Fibroblast of skin of back (primary cell): ENCODE measurements at regions not wholly inside any gene's neighbourhood (a gene's known extent, or its start where the extent isn't known, plus 50 kb on each side); places are given as distances from the start of the nearest gene placed in this dataset.
"Not testable (repeated sequence)": the region's sequence is repeated elsewhere in the genome, so short reads cannot be mapped to it uniquely, and the experiment has no call there.

Experiments
- DNase-seq: peaks from one replicate; pipeline ENCODE4 v3.0.0-alpha.2; 2013

DNA sequence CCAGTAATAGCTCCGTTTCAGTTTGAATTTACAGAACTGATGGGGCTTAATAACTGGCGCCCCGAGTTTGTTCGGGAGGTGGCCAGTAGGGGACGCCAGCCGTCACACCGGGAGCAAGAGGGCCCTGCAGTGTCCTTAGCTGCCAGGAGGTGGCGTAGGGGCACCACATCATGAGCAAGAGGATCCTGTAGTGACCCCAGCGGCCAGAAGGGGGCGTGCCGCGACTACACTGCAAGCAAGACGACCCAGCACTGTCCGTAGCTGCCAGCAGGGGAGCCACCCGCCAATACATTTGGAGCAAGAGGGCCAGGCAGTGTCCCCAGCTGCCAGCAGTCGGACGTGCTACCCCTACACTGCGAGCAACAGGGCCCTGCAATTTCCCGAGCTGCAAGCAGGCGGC, 663.7 kb upstream of the B3GAT1 start:
- peak; percentile 43 for DNase-seq

DNA sequence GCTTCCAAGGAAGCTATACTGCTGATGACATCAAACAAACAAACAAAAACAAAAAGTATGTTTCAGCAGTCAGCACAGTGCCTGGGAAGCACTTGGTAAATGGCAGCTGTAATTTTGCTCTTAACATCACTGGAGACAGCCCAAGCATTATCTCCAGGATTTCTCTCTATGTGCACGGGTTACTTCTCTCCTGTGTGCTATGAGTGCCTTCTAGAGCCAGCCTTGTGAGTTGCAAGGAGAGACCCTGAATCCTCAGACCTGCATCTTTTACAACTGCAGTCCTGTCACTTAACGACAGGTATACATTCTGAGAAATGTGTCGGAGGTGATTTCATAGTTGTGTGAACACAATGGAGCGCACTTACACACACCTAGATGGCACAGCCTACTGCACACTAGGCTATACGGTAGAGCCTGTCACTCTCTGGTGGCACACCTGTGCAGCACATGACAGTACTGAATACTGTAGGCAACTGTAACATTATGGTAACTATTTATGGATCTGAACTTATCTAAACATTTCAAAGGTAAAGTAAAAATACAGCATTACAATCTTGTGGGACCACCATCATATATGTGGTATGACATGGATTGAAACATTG, 662.5 kb upstream of the B3GAT1 start:
- DNase-seq, result peak; percentile 3

DNA sequence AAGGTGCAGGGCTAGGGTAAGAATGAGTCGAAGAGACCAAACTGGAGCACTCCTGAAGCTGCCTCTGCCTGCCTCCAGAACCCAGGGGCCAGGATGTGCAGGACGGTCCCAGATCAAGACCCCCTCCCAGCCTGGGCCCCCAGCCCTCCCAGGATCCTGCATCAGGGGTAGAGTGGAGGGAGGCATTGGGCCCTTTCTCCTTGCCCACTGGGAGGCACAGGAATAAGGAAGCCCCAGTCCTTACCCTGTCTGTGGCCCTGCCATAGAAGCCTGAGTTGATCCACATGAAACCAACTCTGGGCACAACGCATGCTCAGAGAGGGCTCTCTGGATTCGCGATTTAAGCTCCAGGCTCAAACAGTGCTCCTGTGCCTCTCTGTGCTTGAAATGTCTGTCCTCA, 661.8 kb upstream of the B3GAT1 start:
- DNase-seq, result no peak

DNA sequence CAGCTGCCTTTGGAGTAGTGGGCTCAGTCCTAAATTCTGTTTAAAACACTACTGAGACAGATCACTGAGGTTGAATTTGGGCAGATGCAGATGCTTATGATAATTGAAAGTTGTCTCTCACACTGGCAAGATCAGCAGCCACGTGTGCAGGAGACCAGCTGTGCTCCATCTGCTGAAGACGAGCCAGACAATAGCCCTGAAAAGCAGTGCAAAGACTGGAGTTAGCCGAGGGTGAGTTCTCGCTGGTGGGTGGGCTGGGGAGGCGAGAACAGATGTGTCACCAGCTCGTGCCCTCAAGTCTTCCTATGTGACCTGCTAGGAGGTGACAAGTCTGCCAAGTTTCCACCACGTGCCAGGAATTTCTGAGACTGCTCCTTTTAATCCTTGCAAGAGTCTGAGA, 661.3 kb upstream of the B3GAT1 start:
- no peak for DNase-seq

DNA sequence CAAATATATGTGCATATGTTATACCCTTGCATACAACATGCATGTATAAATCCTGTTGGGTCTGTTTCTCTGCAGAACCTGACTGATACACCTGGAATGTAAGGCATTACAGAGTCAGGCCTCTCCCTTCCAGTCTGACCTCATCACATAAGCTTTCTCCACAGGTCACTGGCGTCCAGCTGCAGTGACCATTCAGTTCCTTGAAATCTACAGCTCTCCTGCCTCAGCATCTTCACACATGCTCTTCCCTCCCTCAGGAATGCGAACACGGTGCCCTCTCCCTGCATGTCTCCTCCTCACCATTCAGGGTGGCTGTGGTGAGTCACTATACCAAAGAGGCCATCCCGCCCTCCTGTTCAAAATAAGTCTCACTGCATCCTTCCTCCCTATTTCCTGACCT, 657.8 kb upstream of the B3GAT1 start:
- peak; percentile 11 for DNase-seq

DNA sequence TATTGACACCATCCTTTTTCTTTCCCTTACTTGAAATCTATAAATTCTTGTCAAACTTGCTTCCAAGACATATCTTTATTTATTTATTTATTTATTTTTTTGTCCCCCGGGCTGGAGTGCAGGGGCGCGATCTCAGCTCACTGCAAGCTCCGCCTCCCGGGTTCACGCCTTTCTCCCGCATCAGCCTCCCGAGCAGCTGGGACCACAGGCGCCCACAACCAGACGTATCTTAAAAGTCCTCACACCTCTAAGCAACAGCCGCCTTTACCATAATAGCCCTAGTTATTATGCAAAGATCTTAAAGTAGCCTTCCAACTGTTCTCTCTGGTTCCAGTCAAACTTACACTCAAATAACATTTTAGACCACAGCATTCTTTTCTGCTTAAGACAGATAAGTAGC, 657.0 kb upstream of the B3GAT1 start:
- DNase-seq, result no peak

DNA sequence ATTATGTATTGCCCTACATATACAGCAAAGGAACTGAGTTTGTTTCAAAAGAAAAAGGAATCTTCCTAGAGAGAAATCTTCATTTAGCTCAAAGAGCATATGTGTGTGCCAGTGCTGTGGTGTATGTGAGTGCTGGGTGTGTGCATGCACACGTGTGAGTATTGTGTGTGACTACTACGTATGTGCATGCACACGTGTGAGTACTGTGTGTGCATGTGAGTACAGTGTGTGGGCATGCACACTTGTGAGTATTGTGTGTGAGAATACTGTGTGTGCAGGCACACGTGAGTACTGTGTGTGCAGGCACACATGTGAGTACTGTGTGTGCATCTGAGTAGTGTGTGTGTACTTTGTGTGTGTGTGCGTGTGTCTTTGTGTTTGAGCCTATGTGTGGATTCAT, 651.0 kb upstream of the B3GAT1 start:
- DNase-seq, result no peak

DNA sequence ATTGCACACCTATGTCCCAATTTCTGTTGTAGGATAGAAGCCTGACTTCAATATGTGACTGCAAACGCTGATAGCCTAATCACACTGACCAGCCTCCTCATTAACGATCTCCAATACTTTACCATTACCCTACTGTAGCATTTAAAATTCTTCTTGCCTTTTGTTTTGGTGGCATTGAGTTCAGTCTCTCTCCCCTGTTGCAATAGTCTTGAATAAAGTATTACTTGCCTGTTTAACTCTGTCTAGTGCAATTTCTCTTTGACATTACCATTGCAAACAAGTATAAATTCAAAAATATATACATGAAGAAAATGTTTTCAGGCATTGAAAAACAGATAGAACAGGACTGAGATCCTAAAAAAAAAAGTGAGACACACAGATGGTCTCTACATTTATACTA, 649.1 kb upstream of the B3GAT1 start:
- no peak for DNase-seq

DNA sequence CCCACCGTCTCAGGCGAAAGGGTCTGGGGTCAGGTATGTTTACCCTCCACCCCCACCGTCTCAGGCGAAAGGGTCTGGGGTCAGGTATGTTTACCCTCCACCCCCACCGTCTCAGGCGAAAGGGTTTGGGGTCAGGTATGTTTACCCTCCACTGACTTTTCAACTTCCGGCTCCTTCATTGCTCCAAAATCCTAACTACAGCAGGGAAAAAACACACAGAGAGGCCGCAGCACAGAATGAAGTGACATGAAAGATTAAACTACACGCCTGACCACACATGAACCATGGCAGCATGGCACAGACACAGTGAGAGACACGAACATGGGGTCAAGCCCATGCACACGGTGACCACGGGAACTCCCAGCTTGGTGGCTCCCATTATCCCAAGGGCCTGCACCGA, 634.9 kb upstream of the B3GAT1 start:
- DNase-seq, result no peak

DNA sequence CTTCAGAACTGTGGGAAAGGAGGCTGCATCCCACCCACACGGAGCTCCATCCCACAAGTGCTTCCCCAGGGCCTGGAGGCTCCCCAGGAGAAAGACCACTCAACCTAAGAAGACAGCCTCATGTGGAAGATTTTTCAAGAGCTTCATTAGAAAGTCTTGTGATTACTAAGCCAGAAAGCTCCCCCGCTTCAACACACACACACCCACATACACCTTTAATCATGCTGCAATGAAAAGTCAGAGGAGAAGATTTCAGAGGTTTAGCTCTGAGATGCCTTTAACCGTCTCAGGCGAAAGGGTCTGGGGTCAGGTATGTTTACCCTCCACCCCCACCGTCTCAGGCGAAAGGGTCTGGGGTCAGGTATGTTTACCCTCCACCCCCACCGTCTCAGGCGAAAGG, 634.5 kb upstream of the B3GAT1 start:
- no peak for DNase-seq

DNA sequence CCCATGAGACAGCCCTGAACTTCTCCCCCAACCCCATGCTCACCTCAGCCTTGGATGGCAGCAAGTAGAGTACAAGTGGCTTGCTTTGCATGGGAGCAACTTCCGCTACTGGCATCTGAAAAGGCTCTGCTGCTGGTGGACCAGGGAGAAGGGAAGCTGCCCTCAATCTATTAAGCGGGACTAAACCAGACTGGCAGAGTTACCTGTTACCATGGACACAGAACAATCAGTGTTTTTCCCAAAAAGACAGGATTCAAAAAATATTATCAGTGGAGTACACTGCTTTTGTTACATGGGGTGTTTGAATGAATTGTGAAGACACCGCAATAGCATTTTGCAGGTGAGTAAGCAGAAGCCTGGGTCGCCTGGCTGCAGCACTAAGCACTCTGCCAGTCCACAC, 631.4 kb upstream of the B3GAT1 start:
- no peak for DNase-seq

DNA sequence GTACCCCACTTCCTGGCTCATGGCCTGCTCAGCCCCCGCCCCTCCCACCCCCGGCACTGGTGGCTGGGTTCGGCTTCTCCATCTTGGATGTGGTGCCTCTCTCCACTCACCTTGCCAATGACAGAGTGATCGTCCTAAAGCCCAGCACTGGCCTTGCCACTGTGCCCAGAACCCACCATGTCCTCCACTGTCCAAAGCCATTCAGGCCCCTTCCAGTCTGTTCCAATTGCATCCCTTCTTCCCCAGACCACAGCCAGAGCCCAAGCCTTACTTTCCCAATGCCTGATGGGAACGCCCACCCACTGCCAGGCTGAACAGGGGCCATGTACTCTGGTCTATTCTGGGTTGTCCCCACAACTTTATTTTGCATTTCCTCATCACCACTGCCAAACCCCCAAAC, 625.8 kb upstream of the B3GAT1 start:
- DNase-seq, result no peak

DNA sequence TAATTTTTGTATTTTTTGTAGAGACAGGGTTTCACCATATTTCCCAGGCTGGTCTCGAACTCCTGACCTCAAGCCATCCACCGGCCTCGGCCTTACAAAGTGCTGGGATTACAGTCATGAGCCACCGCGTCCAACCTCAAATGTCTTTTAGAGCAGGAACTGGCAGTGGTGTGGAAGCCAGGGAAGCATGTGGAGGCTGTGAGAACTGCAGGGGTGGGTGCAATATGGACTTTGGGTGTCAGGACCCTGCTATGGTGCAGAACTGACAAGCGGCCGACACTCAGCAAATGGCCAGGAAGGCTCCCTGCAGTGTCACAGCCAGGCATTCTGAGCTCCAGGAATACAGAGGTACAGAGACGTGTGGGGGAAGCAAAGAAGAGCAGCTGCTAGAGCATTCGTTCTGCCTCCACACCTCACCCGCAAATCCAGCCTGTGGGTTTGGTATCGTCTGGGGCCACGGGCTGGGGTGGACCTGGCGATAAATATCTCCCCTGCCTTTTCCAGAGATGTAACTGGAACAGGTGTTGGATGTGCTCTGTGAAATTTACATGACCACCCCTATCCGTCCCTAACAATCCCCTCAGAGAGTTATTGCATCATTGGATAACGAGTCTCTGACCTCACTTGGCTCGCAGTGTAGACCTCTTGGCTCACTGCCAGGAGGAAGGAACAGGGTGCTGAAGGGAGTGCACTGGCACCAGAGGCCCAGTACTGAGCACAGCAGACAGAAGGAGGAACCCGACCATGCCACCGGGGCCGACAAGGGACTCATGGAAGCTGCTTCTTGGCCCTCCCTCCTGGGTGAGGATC, 624.7 kb upstream of the B3GAT1 start:
- DNase-seq, result no peak

DNA sequence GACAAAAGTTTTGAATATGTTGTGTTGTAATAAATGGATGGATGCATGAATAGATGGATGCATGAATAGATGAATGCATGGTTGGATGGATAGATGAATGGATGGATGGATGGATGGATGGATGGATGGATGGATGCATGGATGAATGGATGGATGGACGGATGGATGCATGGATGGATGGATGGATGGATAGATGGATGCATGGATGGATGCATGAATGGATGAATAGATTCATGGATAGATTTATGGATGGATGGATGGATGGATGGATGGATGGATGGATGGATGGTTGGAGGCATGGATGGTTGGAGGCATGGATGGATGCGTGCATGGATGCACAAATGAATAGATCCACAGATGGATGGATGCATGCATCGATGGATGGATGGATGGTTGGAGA, 623.2 kb upstream of the B3GAT1 start:
- no peak for DNase-seq

DNA sequence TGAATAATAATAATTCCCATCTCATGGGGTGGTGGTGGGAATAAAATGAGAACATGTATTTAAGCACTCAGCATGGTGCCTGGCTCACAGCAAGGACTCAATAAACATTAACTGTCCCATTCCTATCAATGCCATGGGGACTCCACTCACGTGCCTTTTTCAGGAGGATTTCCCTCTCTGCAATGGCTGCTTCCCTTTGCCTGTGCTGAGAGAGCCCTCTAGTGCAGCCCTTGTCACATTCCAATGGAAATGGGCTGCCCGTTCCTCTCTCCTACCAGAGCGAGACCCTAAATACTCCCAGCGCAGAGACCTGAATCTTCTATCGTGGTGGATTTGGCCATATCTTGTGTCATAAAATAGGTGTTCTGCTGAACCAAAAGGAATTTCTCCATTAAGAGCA, 621.5 kb upstream of the B3GAT1 start:
- peak; percentile 40 for DNase-seq

DNA sequence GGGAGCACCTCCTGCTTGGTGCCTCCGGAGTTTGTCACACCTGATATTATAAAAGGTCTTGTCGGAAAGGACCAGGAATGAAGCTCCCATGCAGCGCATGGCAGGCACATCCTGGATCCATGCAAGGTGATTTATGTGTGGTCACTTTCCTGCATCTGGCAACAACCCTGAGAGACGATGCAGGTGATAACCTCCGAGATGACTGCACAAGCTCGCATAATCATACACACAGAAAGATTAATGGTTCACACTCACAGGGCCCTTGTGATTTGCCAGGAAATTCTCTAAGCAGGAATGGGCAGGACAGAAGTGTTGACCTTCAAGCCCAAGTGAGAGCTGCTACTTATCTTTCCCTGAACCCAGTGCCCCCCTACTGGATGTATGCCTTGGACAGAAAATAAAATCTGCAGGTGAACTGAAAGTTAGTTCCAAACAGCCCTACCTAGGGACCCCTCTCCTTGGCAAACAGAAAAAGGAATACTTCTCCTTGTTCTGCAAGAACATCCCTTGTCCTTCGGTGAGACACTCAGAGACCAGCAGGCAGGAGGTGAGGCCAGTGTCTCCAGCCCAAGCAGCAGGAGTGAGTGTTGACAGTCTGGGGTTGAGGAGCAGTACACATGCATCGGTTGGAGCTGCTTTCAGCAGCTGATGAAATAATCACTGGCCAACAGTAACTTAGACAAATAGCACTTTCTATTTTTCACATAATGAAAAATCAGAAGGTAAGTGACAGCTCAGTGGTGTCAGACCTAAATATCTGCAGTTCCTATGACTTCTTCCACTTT, 619.4 kb upstream of the B3GAT1 start:
- DNase-seq, result no peak

DNA sequence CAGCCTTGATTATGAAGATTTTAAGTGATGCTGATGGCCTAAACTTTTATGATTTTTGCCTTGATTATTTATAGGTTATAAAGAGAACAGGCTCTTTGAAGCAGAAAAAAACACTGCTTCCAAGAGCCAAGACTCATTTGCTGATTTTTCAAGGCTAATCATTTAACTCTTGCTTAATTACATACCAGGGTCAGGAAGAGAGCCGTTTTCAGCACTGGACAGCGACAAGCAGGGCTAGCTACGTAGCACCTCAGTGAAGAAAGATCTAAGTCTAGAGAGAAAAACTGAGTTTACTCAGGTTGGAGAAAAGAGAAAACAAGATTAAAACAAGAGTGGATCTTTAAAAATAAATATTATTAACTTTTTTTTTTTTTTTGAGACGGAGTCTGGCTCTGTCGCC, 615.4 kb upstream of the B3GAT1 start:
- DNase-seq, result peak; percentile 46

DNA sequence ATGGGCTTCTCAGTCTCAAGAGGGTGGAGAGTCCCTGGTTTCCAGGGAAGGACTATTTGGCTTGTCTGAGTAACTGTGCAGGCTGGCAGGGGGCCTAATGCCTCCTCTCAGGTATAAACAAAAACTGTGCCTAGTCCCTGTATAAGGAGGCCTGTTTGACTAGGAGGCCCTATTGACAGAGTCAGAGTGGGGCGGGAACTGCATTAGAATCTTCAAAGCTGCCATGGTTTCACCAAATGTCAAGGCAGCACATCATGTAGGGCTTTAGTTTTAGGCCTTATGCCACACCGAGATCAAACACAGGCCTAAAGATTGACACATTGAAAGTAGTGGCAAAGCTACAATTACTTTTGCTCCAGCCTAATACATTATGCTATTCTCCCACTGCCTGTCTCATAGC, 611.5 kb upstream of the B3GAT1 start:
- no peak for DNase-seq

DNA sequence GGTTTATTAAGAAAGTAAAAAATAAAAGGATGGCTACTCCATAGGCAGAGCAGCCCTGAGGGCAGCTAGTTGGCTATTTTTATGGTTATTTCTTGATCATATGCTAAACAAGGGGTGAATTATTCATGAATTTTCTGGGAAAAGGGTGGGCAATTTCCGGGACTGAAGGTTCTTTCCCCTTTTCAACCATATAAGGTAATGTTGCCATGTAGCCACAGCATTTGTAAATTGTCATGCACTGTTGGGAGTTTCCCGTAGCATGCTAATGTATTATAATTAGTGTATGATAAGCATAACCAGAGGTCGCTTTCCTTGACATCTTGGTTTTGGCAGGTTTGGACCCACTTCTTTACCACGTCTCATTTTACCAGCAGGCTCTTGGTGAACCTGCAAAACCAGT, 610.4 kb upstream of the B3GAT1 start:
- no peak for DNase-seq

DNA sequence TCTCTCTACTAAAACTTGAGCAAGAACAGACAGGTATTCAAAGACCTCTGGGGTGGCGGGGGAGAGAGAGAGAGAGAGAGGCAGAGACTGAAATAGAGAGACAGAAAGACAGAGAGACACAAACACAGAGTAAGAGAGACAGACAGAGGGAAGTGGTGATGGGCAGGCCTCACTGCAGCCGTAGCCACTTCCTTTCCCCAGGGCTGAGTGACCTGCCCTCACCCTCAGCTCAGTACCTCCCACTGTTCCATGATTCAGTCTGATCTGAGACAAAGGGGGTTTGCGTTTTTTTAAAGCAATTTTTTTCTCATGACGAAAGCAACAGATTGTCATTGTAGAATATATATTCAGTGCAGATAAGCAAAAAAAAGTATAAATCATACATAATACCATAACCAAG, 607.9 kb upstream of the B3GAT1 start:
- DNase-seq, result no peak

DNA sequence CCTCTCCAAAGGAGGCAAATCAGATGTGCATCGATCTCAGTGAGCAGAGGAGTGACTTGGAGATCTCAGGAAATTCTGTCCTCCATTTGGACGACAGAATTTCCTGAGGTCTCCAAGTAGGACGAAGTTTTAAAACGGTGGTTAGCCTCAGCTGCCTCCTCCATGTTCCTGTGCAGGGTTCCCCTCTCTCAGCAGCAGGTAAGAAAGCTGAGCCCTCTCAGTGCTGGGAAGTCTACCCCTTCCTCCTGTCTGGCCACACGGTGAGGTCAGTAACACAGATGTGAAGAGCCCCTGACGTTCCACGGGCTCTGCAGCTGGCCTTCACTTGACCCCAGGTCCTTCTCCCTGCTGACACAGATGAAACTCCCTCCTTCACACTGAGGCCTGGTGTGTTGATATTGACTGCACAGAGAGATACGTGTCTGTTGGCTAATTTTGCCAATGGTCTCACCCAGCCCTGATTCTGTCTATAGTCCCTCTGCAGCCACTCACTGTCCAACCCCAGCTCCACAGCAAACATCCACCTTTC, 607.4 kb upstream of the B3GAT1 start:
- no peak for DNase-seq

DNA sequence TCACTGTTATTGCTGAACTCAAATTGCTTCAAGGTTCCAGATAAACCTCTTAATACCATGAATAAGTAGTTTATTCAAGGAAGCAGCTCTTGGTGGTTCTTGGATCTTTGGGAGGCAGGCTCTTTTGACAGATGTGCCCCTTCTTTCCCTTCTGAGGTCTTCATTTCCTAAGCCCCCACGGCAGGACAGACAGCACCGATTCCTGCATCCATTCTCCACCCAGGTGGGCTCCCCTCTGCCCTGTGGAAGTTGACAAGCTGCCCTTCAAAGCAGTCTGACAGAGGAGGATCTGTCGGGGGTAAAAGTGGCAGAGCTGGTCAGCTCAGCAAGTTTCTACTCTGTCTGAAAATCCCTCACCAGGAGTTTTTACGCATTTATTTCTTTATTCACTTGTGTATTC, 605.3 kb upstream of the B3GAT1 start:
- DNase-seq, result no peak

DNA sequence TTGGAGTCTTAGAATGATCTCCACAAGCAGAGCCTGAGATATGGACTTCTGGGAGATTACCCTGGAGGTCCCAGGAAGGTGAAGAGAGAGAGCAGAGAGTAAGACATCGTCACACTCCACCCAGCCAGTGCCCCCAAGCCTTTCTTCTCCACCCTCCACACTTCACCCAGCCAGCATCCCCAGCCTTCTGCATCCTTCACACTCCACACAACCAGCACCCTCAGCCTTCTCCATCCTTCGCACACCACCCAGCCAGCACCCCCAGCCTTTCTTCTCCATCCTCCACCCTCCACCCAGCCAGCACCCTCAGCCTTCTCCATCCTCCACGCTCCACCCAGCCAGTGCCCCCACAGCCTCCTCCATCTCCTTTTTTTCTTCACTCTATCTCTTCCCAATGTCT, 603.9 kb upstream of the B3GAT1 start:
- DNase-seq, result no peak

DNA sequence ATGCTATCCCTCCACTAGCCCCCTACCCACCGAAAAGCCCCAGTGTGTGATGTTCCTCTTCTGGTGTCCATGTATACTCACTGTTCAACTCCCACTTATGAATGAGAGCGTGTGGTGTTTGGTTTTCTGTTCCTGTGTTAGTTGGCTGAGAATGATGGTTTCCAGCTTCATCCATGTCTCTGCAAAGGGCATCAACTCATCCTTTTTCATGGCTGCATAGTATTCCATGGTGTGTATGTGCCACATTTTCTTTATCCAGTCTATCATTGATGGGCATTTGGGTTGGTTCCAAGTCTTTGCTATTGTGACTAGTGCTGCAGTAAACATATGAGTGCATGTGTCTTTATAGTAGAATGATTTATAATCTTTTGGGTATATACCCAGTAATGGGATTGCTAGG, 599.3 kb upstream of the B3GAT1 start:
- not testable (repeated sequence) for DNase-seq
